SW 1271 (cell line): ENCODE measurements at regions not wholly inside any gene's neighbourhood (a gene's known extent, or its start where the extent isn't known, plus 50 kb on each side); places are given as distances from the start of the nearest gene placed in this dataset.
"Not testable (repeated sequence)": the region's sequence is repeated elsewhere in the genome, so short reads cannot be mapped to it uniquely, and the experiment has no call there.

Experiments used
- DNase-seq, 2 experiments: peaks; one replicate each; lab custom pipeline; 2025; lab: John Stamatoyannopoulos, UW

DNA sequence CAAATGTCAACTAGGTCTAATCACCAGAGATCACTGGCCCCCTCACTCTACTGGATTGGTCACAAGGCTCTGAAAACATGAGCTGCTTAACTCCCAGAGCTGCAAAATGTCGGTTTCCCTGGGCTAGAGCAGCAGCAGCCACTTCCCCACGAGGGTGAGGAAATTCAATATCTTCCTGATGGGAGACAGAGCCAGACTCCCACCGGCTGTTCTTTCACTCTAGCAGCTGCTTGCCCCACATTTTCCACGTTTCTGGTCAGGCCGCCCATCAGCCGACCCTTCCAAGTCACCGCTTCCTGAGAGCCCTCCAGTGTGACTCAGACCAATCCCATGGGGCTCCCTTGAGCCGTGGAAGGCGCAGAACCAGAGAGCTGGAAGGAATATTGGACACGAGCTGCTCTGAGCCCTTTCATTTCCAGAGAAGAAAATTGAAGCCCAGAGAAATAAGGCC is 227.0 kb downstream of the ADAMTS15 start:
- no peak for DNase-seq

DNA sequence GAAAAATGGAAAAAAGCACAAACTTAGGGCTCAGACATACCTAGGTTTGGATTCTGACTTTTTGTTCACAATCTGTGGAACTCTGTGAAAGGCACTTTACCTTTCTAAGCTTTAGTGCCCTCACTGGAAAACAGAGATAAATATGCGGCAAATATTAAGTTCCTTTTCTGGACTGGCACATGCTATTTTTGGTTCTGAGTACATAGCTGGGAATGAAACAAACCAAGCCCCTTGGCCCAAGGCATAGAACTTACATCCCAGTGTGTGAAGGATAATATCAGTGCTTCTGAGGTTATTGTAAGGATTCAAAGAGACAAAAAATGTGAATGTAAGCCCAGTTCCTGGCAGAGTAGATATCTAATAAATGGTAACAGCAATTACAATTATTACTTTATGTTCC is 227.5 kb downstream of the ADAMTS15 start:
- DNase-seq, result no peak

- DNase-seq, result peak; percentile 42 to 80
Observed at GRCh38 chr11:130677486-130678153, 229.2 kb downstream of the ADAMTS15 start.

- DNase-seq, result no peak
Observed at GRCh38 chr11:130679247-130679646, 230.8 kb downstream of the ADAMTS15 start.

- not testable (repeated sequence) for DNase-seq
Observed at GRCh38 chr11:130682471-130682870, 233.8 kb downstream of the SNX19 start.

DNA sequence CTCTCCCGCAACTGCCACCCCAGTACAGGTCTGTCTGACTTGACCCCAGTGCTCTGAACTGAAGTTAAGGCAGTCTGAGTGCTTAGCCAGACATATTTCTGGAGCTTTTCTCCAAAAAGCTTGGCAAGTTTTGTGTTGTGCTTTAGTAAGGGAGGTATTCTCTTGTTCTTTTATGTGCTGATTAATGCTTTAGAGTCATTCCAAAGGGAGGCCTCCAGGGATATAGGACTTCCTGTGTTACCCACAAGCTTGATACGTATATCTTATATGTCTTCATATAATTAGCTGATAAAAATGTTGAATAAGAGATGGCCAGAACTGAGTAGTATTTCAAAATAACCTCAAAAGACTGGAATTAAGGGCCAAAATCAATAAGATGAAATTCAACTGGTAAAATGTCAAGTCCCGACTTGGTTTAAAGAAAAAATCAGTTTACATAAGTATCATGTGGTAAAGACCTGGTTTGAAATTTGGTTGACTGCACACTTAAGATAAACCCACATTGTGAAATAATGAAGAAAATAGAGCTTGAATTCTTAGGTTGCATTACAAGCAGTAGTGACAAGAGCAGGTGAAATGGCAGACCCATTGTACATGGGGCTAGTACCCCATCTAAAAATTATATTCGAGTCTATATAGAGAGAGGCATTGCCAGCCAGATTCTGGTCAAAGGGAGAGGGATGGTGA is 226.9 kb downstream of the SNX19 start:
- DNase-seq, result no peak

DNA sequence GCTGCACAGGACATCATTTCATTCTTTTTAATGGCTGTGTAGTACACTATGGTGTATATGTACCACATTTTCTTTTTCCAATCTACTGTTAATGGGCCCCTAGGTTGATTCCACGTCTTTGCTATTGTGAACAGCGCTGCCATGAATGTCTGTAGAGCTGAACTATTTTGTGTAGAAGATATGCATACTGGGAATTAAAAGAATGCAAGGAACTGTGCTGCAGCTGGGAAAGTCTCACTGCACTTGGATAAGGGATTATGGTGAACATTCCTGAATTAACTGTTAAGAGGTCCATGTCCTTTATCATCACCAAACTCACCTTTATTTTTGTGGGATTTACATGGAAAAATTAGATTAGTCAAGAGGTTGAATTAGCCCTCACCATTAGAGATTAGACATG is 224.7 kb downstream of the SNX19 start:
- no peak for DNase-seq

DNA sequence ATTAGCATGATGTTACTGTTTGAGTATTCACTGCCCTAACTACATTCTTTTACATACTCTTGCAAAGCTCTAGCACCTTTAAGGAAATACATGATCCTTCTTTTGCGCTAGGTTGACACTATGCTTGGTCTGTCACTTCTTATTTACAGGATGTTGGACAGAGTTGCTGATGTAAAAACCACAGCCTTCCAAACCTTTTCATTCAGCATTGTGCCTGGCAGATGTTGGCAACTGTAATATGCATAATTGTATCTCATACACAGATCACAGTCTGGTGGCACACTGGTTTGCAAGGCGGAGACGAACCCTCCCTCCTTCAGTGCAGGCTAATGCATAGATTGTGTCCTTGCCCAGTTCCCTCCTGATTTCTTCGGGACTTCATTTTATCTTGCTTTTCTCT is 224.1 kb downstream of the SNX19 start:
- DNase-seq, result no peak

DNA sequence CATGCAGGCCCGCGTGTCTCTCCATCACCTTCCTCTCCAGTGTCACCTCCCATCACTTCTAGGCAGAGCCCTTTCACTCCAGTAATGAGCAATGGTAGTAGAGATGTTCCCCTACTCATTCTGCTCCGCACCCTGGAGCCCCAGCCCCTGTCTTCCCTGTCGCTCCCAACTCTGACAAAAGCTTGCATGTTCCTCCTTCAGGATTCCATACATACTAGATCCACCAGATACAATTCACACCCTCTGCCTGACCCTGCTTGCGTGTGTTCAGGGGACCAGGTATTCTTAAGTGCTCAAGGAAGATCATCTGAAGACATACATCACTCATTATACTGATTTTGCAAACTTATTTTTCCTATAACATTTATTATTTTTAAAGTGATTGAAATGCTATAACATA is 222.7 kb downstream of the SNX19 start:
- DNase-seq, result no peak

DNA sequence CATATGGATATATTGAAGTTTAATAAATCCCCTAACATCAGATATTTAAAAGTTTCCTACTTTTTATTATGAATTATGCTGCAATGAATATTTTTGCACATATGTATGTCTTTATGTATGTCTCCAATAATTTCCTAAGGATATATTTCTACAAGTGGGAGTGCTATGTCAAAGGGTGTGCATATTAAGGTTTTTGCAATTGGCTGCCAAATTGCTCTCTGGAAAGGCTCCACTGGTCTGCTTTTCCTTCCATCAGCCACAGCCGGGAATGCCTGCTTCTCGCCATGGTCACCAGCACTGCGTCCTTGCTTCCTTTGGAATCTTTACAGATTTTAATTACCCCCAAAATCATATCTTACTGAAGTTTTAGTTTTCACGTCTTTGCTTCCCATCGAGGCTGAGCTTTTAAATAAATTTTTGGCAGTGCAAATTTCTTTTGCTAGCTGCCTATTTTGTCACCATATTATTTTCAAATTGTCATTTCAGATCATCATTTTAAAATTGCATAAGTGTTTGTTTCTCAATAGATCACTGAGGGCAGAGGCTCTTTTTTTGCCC is 221.7 kb downstream of the SNX19 start:
- DNase-seq, result no peak

GRCh38 chr11:130698174-130698573 is 218.1 kb downstream of the SNX19 start:
- no peak for DNase-seq

DNA sequence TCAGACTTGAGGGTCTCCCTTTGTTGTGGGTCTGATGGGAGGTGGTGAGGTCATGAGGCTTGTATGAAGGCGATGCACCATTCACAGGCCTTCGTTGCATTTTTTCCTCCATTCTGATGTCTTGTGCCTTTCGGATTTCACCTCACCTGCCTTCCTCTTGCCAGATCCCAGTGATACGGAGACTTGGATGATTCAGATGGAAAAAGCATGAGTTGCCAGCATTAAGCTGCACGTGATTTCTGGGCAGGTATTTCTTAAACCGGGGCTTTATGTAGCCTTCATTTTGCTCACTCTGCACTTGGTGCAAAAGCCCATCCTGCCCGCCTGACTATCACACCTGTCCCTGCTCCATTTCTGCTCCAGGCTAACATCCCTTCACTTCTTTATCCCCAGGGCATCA is 216.7 kb downstream of the SNX19 start:
- DNase-seq, result no peak

- no peak for DNase-seq
Observed at GRCh38 chr11:130700092-130700491, 216.2 kb downstream of the SNX19 start.

DNA sequence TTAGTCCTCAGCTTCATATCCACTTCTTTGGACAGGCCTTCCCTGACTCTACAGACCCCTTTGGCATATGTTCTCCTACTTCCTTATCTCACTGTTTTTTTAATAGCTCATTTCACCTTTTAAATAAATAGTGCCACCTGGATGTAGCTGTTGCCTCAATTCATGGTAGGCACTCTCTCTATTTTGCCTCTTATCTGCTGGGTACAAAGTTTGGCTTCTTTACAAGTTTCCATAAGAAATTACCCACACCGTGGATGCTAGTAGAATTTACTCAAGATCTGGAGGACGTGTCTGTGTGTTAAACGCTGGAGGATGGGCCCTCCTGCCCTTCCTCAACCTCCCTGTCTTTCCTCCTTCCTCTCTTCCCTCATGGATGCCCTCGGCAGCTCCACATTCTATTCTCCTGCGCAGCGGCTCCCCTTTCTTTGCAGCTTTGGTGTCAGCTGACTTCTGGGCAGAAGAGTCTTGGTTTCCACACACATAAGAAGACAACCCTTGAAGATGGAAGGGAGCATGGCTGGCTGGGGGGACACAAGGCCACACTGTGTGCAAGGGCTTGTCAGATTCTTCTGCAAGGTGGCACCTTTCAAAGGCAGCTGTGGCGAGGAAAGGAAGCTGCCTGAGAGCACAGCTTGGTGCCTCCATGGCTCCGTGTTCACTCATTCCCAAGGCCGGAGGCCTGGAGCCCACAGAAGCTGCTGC is 212.6 kb downstream of the SNX19 start:
- DNase-seq, result no peak

DNA sequence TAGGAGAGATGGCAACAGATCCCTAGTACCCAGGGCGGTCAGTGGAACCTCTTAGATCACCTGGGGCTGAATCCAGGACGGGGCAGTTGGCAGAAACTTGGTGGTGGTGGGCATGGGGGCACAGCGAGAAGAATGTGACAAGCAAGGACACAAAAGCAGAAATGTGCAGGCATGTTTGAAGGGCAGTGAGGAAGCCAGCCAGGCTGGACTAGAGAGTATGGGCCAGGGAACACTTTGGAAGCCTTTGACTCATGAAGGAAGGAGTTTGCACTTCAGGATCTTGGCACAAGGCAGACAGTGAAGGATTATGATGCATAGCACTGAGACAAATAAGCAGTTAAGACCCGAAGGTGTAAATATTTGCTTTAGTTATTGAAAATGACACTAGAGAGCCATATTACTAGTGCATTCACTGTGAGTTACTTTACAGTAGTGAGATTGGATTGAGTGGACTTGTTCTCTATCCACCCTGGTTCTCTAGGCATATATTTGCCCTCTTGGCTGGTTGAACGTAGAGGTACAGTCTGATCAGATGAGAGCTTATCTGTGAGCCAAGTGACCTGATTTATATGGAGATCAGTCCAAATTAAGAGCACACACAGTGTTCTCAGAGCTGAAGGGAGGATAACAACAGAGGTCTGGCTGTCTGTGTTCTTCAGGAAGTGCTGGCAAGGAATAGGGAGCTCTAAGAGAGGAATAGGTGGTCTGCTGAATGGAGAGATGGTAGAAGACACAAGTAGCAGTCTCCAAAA is 210.4 kb downstream of the SNX19 start:
- DNase-seq, result no peak

GRCh38 chr11:130706572-130706971 is 209.7 kb downstream of the SNX19 start:
- no peak for DNase-seq

DNA sequence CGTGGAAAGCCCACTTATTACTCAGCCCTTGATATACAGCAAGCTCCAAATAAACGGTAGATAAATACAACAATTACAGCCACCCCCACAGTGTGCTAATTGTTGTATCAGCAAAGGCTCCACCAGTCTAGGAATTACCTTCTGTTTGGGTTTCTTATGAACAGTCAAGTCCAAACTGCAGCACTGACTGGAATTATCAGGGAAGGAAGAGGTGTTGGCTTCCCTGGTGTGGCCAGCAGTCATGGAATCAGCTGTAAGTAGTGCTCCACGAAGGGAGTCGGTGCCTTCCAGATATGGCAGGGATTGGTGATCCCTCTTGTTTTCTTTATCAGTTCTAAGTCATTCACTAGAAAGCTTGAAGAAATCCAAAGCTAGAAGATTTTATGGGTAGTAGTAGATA is 209.1 kb downstream of the SNX19 start:
- no peak for DNase-seq

GRCh38 chr11:130709531-130709930 is 206.7 kb downstream of the SNX19 start:
- no peak for DNase-seq

- no peak for DNase-seq
Observed at GRCh38 chr11:130710021-130710420, 206.3 kb downstream of the SNX19 start.

DNA sequence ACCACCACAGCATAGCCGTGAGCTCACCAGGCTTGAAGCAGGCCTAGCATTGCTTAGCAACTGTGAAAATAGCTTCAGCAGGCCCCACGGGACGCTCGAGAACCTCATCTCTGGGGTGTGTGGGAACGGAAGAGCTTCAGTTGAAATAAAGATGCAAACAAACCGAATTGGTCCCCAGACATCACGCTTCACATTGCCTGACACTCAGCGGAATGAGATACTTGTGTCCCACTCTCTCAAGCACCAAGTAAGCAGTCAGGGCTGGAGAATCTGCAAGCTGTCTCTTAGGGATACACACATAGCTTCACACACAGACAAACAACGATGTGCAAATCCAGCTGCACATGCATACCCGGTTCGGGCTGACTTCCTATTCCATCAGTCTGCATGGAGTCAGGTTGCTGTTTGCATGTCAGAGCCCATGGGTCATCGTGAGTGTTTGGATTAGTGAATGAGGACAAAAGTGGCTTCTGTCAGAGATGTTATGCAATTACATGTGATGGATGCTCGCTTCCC is 205.7 kb downstream of the SNX19 start:
- no peak for DNase-seq

GRCh38 chr11:130711193-130711592 is 205.1 kb downstream of the SNX19 start:
- no peak for DNase-seq

DNA sequence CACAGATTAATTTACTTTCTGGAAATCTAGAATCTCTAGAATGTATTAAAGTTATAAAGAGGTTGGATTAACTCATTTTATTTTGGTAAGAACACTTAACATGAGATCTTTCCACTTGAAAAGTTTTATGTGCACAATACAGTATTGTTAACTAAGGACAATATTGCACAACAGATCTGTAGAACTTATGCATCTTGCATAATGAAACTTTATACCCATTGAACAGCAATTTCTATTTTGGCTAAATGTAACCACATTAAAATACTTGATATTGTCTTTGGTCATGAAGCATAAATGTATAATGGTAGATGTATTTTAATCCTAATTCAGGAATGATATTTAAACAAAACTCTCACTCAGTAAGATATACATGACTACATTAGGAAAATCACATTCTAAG is 203.8 kb downstream of the SNX19 start:
- DNase-seq, result no peak
